GM19438 (cell line): ENCODE measurements at regions not wholly inside any gene's neighbourhood (a gene's known extent, or its start where the extent isn't known, plus 50 kb on each side); places are given as distances from the start of the nearest gene placed in this dataset.
"Not testable (repeated sequence)": the region's sequence is repeated elsewhere in the genome, so short reads cannot be mapped to it uniquely, and the experiment has no call there.

Experiments
- ATAC-seq: cut with Tn5 transposase; IDR thresholded peaks from one replicate; pipeline ENCODE4 v1.9.1; 2021; ENCODE audit warnings: low read depth; ENCODE audit not compliant: unreplicated experiment

DNA sequence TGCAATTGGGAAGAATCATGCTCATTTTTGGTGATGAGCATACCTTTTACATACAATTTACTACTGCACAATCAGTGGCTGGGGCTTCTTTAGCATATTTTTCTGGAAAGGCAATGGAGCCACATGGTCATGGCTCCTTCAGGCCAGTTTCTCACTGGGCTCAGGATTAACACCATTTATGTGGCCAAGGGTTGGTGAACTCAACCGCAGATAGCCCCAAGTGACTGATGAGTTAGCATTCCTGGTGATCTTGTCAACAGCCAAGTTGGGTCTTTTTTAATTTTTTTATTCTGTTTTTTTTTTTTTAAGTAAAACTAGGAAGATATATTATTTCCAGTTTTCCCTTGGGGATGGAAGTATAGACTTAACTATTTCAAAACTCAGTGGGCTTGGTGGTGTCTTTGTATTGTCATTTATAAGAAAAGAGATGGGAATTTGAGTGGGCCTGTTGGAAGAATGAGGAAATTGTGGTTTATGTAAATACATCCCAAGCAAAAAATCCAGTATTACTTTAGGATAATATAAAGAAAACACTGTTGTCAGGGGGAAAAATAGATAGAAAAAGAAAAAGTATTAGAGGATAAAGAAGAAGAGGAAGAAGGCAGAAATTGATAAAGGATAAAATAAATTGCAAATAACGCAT lies 397.4 kb downstream of the MAFB start:
- no peak for ATAC-seq

- no peak for ATAC-seq
These were observed 401.4 kb downstream of the MAFB start for GRCh38 chr20:40287683-40288082.

- no peak for ATAC-seq
These were observed 402.0 kb downstream of the MAFB start for GRCh38 chr20:40286975-40287531.

DNA sequence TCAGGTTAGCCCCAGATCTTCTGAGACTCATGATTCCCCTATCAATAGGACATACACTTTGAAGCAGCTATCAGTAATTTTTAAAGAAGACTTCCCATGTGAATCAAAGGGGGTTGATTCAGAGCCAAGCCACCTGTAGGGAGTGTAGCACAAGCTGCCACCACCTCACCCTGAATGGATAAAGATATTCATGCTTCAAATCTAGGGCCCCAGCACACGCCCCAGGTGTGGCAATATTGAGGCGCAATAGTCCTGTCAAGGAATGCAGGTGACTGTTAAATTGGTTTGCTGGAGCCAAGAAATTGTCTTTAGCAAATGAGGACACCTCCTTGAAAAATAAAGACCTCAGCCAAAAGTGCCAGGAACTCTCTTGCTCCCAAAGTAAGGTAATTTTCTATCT lies 404.4 kb downstream of the MAFB start:
- ATAC-seq = no peak

- ATAC-seq = no peak
These were observed 405.3 kb downstream of the MAFB start for GRCh38 chr20:40283689-40284088.

DNA sequence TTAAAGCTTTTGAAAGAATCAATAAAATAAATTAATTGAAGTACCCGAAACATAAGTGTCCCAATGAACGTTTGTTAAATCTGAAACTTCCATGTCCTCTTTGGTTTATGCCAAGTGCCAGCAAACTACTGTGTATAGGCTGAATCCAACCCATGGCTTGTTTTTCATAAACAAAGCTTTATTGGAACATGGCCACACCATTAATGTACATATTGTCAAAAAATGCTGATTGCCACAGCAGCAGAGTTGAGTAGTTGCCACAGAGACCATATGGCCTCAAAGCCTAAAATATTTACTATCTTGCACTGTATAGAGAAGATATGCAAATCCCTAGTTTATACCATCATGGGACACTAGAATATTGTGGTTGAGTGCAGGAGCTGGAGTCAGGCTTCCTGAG lies 406.1 kb downstream of the MAFB start:
- no peak for ATAC-seq

DNA sequence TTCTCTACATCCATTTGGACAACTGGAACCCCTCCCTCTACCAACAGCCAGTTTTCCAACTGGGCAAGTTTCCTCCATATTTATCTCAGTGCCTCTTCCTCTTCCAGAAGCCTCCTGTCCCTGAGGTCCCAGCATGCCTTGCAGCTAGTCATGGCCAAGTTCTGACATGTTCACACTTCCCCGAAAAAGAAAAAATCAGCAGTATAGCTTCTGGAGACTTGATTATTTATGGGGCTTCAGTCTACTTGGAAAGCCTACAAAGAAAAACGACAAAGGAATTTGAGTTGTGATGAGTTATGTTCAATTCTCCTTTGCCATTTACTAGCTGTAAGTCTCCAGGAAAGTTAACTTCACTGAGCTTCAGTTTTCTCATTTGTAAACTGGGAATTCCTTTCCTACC lies 406.5 kb downstream of the MAFB start:
- no peak for ATAC-seq

- ATAC-seq = no peak
These were observed 408.4 kb downstream of the MAFB start for GRCh38 chr20:40280616-40281015.

DNA sequence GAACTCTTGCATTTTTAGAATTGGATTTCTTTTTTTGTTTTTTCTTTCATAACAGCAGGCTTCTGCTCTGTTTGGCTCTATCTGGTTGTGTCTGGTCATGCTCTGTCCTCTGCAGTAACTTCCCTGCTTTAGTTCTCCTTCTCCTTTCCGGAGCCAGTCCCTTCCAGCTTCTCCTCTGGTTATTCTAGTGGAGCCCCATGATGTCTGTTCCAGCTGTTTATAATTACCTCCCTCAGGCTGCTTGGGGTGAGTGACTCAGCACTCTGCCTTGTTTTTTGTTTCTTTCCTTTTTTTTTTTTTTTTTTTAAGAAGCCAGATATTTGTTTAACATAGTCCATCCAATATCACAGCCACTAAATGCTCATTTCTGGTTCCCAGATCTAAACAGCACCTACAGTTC lies 409.6 kb downstream of the MAFB start:
- no peak for ATAC-seq

DNA sequence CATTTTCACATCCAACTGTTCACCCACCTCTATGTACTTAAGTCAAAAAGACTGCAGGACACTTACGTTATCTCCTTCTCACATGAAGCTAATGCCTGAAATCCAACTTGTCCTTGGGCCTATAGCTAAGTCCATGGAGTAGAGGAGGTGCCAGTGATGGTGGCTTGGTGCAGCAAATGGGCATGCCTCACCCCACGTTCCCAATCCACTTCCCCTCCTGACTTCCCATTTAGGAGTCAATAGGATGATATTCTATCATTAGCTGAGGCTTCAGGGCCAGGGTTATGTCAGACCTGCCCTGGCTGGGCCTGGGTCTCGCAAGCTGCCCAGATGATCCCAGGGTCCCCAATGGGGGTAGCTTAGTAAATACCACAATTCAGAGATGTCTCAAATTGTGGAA lies 410.4 kb downstream of the MAFB start:
- no peak for ATAC-seq

DNA sequence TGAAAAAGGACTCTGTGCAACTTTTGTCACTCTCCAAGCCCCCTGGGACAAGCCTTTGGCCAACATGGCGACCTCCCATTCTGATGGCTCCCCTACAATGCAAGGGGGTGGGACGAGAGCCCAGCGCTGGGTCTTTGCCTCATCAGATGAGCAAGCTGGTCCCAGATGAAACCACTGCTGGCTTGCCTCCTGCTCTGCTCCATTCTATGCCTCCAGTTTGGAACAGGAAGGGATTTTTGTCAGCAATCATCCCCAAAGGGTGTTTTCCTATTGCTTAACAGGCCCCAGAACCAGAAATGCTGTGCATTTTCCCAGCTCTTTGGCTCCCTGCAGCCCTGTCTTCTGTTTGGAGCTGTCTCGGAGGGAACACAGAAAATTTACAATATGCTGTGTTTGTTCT lies 412.7 kb downstream of the MAFB start:
- ATAC-seq = no peak

DNA sequence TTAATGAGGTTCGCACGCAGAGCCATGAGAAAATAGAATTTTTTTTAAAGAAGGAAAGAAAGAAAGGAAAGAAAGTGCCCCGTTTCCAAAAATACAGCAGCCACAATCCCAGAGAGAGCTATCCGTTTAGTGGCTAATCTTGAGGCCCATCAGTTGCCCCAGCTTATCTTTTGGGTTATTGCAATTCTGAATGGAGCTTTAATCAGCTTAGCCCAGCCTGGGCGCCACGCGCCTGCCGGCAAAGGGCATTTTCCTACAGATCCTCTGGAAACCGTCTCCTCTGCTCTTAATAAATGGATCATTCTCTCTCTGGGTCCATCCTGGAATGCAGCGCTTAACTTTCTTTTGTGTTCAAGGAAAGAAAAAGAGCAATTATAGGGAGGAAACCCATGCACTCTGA lies 413.3 kb downstream of the MAFB start:
- ATAC-seq = no peak

- ATAC-seq = no peak
These were observed 414.0 kb downstream of the MAFB start for GRCh38 chr20:40274912-40275533.

GRCh38 chr20:40269274-40269673 lies 419.8 kb downstream of the MAFB start:
- not testable (repeated sequence) for ATAC-seq

GRCh38 chr20:40268321-40269075 lies 420.5 kb downstream of the MAFB start:
- ATAC-seq = no peak

DNA sequence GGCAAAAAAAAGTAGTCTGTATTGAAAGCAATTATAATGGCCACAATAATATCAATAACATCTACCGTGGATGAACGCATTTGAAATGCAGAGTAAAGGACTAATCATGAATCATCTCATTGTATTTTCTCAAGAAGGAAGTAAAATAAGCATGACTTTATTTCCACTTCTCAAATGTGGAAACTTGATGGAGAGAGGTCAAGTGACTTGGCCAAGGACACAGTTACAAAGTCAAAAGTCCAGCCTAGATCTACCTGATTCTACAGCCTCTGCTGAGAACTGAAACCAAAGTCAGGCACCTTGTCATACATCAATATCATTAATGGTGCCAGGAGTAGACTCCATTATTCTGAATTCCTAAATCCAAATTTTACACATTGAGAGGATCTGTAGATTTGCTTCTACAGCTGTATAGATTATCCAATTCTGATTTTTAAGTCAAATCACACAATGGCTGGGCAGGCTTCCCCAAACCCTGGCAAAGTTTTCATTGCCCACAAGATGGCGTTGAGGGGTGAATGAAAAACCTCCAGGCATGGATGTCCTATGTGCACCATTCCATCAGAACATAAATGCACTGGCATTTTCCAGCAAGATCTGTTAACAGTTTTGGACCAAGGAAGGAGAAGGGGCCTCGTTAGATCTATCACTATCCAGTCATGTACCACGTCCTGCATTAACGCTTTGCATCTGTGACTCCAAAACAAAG lies 423.1 kb downstream of the MAFB start:
- no peak for ATAC-seq

DNA sequence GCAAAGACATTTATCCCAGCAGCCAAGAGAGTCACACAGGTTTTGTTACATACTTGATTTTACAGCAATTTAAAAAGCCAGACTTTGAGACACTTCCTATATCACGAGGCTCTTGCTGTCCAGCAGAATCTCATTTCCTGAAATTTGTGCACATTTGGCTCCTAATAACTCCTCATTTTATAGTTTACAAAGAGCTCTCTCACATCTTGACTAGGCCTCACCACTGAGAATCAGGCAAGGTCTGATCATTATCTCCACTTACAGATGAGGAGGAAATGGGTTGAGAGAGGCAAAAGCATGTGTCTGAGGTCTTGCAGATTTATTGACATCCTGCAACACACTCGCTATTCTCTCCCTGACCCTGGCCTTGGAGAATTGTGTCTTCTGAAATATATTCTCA lies 426.8 kb downstream of the MAFB start:
- no peak for ATAC-seq

DNA sequence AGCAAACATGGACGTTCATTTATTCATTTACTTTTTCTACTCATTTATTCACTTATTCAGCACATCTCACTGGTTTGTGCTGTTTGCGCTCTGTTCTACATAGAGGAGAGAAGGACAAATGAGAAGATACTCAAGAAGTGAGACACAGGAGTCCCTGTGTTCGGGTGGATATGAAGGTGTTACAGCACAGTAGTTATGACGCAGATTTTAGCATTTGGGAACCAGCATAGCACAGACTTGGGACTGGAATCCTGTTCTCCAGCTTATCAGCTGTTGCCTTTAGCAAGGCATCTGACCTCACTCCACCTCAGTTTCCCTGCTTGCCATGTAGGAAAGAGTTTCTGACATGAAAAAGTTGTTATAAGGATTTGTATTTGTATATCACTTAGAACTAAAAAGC lies 430.1 kb downstream of the MAFB start:
- no peak for ATAC-seq

GRCh38 chr20:40257763-40258162 lies 431.3 kb downstream of the MAFB start:
- no peak for ATAC-seq

GRCh38 chr20:40255365-40255764 lies 433.7 kb downstream of the MAFB start:
- no peak for ATAC-seq
